ENCODE measurements at regions not wholly inside any gene's neighbourhood (a gene's known extent, or its start where the extent isn't known, plus 50 kb on each side); places are given as distances from the start of the nearest gene placed in this dataset.

- no peak overlapping the region for H3K4me3 ChIP-seq (ENCODE audit: low read depth in 1 of 2, low read length in 2 of 2)
- WGBS, 2 donors, result 48 to 54% methylated on average over 1 of the region's 1 CpG
- H3K4me1 ChIP-seq (ENCODE audit: control insufficient read depth in 2 of 2, insufficient read depth in 2 of 2, low read length in 1 of 2), result no peaks in the 10 kb centered on the region
- no peaks in the 10 kb centered on the region for H3K27me3 ChIP-seq (ENCODE audit: control insufficient read depth in 1 of 2, insufficient read depth in 2 of 2, low read length in 2 of 2)
- H3K36me3 ChIP-seq (ENCODE audit: control insufficient read depth in 2 of 2, insufficient read depth in 2 of 2, low read length in 1 of 2), result no peaks in the 10 kb centered on the region
- no peaks in the 10 kb centered on the region for H3K9me3 ChIP-seq (ENCODE audit: control insufficient read depth in 2 of 2, insufficient read depth in 1 of 2, low read depth in 1 of 2, low read length in 1 of 2)
- no peak overlapping the region for H3K27ac ChIP-seq (ENCODE audit: low read depth in 2 of 2, low read length in 1 of 2)
Measured at GRCh38 chr5:39503155-39503554, 78.4 kb upstream of the DAB2 start.

DNA sequence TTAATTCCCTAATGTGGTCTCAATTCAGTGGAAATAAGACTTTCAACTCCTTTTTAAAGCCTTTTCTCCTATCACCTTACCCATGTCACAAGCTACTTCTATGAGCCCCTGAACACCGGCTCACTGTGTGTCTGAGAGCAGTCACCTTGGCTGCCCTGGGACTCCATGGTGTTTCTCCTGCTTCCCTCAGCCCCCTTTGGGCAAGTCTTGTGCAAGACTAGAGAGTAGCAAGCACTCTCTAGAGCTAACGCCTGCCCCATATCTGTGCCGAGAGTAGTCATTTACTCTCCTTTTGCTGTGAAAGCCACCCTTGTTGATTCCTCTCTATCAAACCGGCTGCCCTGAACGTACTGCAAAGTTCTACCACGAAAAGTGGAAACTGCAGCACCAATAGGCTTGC, 77.9 kb upstream of the DAB2 start:
- H3K36me3 ChIP-seq (ENCODE audit: control insufficient read depth in 2 of 2, insufficient read depth in 2 of 2, low read length in 1 of 2), result no peaks in the 10 kb centered on the region
- 86 to 87% methylated on average over 6 of the region's 6 CpGs for WGBS, 2 donors
- H3K4me1 ChIP-seq (ENCODE audit: control insufficient read depth in 2 of 2, insufficient read depth in 2 of 2, low read length in 1 of 2), result no peaks in the 10 kb centered on the region
- H3K27ac ChIP-seq (ENCODE audit: low read depth in 2 of 2, low read length in 1 of 2), result no peak overlapping the region
- H3K9me3 ChIP-seq (ENCODE audit: control insufficient read depth in 2 of 2, insufficient read depth in 1 of 2, low read depth in 1 of 2, low read length in 1 of 2), result no peaks in the 10 kb centered on the region
- H3K4me3 ChIP-seq (ENCODE audit: low read depth in 1 of 2, low read length in 2 of 2), result no peak overlapping the region
- H3K27me3 ChIP-seq (ENCODE audit: control insufficient read depth in 1 of 2, insufficient read depth in 2 of 2, low read length in 2 of 2), result no peaks in the 10 kb centered on the region

DNA sequence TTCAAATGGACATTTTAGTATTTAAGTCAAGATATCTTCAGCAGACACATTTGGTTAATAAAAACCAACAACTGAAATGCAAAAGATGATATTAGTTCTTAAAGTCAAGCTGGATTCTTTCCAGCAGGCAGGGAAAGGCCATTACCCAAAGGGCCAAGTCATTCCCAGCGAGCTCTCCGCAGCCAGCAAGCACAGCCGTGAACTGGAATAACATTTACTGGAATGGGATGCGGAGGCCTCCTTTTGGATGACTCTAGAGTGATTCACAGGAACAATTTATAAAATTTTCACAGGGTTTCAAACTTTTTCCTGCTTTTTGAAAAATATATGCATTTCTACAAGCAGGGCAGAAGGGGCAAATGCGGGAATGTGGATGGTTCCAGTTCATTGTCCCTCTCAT, 76.6 kb upstream of the DAB2 start:
- no peak overlapping the region for H3K27ac ChIP-seq (ENCODE audit: low read depth in 2 of 2, low read length in 1 of 2)
- no peaks in the 10 kb centered on the region for H3K27me3 ChIP-seq (ENCODE audit: control insufficient read depth in 1 of 2, insufficient read depth in 2 of 2, low read length in 2 of 2)
- H3K4me3 ChIP-seq (ENCODE audit: low read depth in 1 of 2, low read length in 2 of 2), result no peak overlapping the region
- WGBS, 2 donors, result 69 to 71% methylated on average over 5 of the region's 5 CpGs
- H3K9me3 ChIP-seq (ENCODE audit: control insufficient read depth in 2 of 2, insufficient read depth in 1 of 2, low read depth in 1 of 2, low read length in 1 of 2), result no peaks in the 10 kb centered on the region
- H3K4me1 ChIP-seq (ENCODE audit: control insufficient read depth in 2 of 2, insufficient read depth in 2 of 2, low read length in 1 of 2), result no peaks in the 10 kb centered on the region
- no peaks in the 10 kb centered on the region for H3K36me3 ChIP-seq (ENCODE audit: control insufficient read depth in 2 of 2, insufficient read depth in 2 of 2, low read length in 1 of 2)

DNA sequence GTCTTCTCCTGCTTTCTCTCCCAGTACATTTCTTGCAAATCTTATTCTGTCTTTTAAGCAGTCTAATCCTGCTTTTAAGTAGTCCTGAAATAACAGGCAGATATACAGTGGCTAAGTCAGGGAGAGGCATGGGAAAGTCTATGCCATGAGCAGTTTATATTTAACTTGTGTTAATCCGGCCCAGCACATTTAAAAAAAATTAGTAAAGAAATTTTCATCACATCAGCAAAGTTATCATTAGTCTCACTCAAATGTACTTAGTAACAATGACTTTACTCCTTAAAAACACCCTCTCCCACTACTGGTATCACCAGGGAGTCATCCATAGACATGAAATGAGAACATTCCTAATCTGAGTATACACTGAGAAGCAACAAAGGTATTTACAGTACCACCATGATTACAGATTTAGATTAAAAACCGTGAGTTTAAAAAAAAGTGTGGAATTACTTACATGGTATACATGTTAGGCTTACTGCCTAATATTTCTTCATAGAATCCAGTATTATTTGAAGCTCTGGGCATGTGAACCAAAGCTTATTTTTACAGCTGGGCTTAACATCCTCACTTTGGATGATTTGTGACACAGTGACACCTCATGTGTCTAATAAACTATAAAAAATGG, 75.9 kb upstream of the DAB2 start:
- Histone ChIP-seq H3K4me3 (ENCODE audit: low read depth in 1 of 2, low read length in 2 of 2) (no peak overlapping the region), H3K27me3 (ENCODE audit: control insufficient read depth in 1 of 2, insufficient read depth in 2 of 2, low read length in 2 of 2) (no peaks in the 10 kb centered on the region), H3K27ac (ENCODE audit: low read depth in 2 of 2, low read length in 1 of 2) (no peak overlapping the region), H3K9me3 (ENCODE audit: control insufficient read depth in 2 of 2, insufficient read depth in 1 of 2, low read depth in 1 of 2, low read length in 1 of 2) (no peaks in the 10 kb centered on the region), H3K4me1 (ENCODE audit: control insufficient read depth in 2 of 2, insufficient read depth in 2 of 2, low read length in 1 of 2) (no peaks in the 10 kb centered on the region), H3K36me3 (ENCODE audit: control insufficient read depth in 2 of 2, insufficient read depth in 2 of 2, low read length in 1 of 2) (no peaks in the 10 kb centered on the region)
- 48 to 67% methylated on average over 2 of the region's 2 CpGs for WGBS, 2 donors

- Histone ChIP-seq H3K4me1 (ENCODE audit: control insufficient read depth in 2 of 2, insufficient read depth in 2 of 2, low read length in 1 of 2) (no peaks in the 10 kb centered on the region), H3K4me3 (ENCODE audit: low read depth in 1 of 2, low read length in 2 of 2) (no peak overlapping the region), H3K9me3 (ENCODE audit: control insufficient read depth in 2 of 2, insufficient read depth in 1 of 2, low read depth in 1 of 2, low read length in 1 of 2) (no peaks in the 10 kb centered on the region), H3K36me3 (ENCODE audit: control insufficient read depth in 2 of 2, insufficient read depth in 2 of 2, low read length in 1 of 2) (no peaks in the 10 kb centered on the region), H3K27me3 (ENCODE audit: control insufficient read depth in 1 of 2, insufficient read depth in 2 of 2, low read length in 2 of 2) (no peaks in the 10 kb centered on the region), H3K27ac (ENCODE audit: low read depth in 2 of 2, low read length in 1 of 2) (no peak overlapping the region)
- WGBS, 2 donors, result 48 to 49% methylated on average over 4 of the region's 4 CpGs
Measured at GRCh38 chr5:39498278-39498952, 73.6 kb upstream of the DAB2 start.

DNA sequence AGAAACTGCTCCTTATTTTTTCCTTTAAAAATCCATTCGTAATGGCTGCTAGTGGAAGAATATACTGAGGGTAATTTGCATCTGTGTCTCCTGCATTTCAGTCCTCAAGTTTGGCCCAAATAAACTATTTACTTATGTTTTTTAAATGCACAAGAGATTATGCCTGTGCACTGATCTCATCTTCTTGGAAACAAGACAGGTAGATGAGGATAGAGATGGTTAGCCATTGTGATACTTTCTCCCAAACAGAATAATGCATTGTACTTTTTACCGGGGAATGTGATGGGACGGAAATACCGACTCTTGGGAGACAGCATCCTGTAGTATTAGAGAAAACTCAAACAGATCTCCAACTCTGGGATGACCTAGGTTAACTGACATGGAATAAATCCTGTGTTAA, 72.5 kb upstream of the DAB2 start:
- Histone ChIP-seq H3K9me3 (ENCODE audit: control insufficient read depth in 2 of 2, insufficient read depth in 1 of 2, low read depth in 1 of 2, low read length in 1 of 2) (no peaks in the 10 kb centered on the region), H3K36me3 (ENCODE audit: control insufficient read depth in 2 of 2, insufficient read depth in 2 of 2, low read length in 1 of 2) (no peaks in the 10 kb centered on the region), H3K27me3 (ENCODE audit: control insufficient read depth in 1 of 2, insufficient read depth in 2 of 2, low read length in 2 of 2) (no peaks in the 10 kb centered on the region), H3K4me3 (ENCODE audit: low read depth in 1 of 2, low read length in 2 of 2) (no peak overlapping the region), H3K27ac (ENCODE audit: low read depth in 2 of 2, low read length in 1 of 2) (no peak overlapping the region), H3K4me1 (ENCODE audit: control insufficient read depth in 2 of 2, insufficient read depth in 2 of 2, low read length in 1 of 2) (no peaks in the 10 kb centered on the region)
- 89 to 91% methylated on average over 4 of the region's 4 CpGs for WGBS, 2 donors

- Histone ChIP-seq H3K36me3 (ENCODE audit: control insufficient read depth in 2 of 2, insufficient read depth in 2 of 2, low read length in 1 of 2) (no peaks in the 10 kb centered on the region), H3K9me3 (ENCODE audit: control insufficient read depth in 2 of 2, insufficient read depth in 1 of 2, low read depth in 1 of 2, low read length in 1 of 2) (no peaks in the 10 kb centered on the region), H3K4me1 (ENCODE audit: control insufficient read depth in 2 of 2, insufficient read depth in 2 of 2, low read length in 1 of 2) (no peaks in the 10 kb centered on the region), H3K4me3 (ENCODE audit: low read depth in 1 of 2, low read length in 2 of 2) (no peak overlapping the region), H3K27ac (ENCODE audit: low read depth in 2 of 2, low read length in 1 of 2) (no peak overlapping the region), H3K27me3 (ENCODE audit: control insufficient read depth in 1 of 2, insufficient read depth in 2 of 2, low read length in 2 of 2) (no peaks in the 10 kb centered on the region)
- 48 to 58% methylated on average over 1 of the region's 1 CpG for WGBS, 2 donors
Measured at GRCh38 chr5:39495227-39495626, 70.4 kb upstream of the DAB2 start.

DNA sequence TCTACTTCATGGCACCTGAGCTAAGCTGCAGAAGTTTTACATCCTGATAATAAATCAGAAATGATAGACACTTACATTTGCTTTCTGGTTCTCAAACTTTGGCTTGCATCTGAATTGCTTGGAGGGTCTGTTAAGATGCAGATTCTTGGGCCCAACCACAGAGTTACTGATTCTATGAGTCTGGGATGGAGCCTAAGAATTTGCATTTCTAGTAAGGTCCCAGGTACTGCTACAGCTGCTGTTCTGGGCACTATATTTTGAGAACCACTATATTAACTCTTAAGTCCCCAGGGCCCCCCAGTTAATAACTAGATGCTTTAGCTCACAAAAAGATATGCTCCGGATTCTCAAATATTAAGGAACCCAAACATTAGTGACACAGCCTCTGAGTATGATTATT, 69.8 kb upstream of the DAB2 start:
- H3K36me3 ChIP-seq (ENCODE audit: control insufficient read depth in 2 of 2, insufficient read depth in 2 of 2, low read length in 1 of 2), result no peaks in the 10 kb centered on the region
- H3K27me3 ChIP-seq (ENCODE audit: control insufficient read depth in 1 of 2, insufficient read depth in 2 of 2, low read length in 2 of 2), result no peaks in the 10 kb centered on the region
- H3K9me3 ChIP-seq (ENCODE audit: control insufficient read depth in 2 of 2, insufficient read depth in 1 of 2, low read depth in 1 of 2, low read length in 1 of 2), result no peaks in the 10 kb centered on the region
- no peak overlapping the region for H3K27ac ChIP-seq (ENCODE audit: low read depth in 2 of 2, low read length in 1 of 2)
- H3K4me3 ChIP-seq (ENCODE audit: low read depth in 1 of 2, low read length in 2 of 2), result no peak overlapping the region
- WGBS, 2 donors, result 85 to 89% methylated on average over 1 of the region's 1 CpG
- no peaks in the 10 kb centered on the region for H3K4me1 ChIP-seq (ENCODE audit: control insufficient read depth in 2 of 2, insufficient read depth in 2 of 2, low read length in 1 of 2)

DNA sequence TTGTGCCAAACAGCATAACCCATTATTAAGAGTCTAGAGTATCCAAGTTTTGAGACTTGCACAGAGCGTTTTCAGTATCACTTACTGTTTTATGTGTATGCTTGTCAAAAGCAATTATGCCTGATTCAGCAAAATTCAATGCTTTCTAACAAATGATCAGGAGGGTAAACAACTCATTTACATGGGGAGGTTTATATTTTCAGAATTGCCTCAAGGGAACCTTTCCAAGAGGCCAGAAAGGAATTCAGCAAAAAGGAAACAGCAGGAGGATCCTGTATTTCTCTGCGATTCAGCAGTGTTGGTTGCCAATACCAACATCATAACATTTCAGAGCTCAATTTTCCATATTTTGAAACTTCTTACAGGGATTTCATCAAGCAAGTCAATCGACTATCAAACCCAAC, 69.3 kb upstream of the DAB2 start:
- Histone ChIP-seq H3K4me1 (ENCODE audit: control insufficient read depth in 2 of 2, insufficient read depth in 2 of 2, low read length in 1 of 2) (no peaks in the 10 kb centered on the region), H3K27me3 (ENCODE audit: control insufficient read depth in 1 of 2, insufficient read depth in 2 of 2, low read length in 2 of 2) (no peaks in the 10 kb centered on the region), H3K9me3 (ENCODE audit: control insufficient read depth in 2 of 2, insufficient read depth in 1 of 2, low read depth in 1 of 2, low read length in 1 of 2) (no peaks in the 10 kb centered on the region), H3K36me3 (ENCODE audit: control insufficient read depth in 2 of 2, insufficient read depth in 2 of 2, low read length in 1 of 2) (no peaks in the 10 kb centered on the region), H3K27ac (ENCODE audit: low read depth in 2 of 2, low read length in 1 of 2) (no peak overlapping the region), H3K4me3 (ENCODE audit: low read depth in 1 of 2, low read length in 2 of 2) (no peak overlapping the region)
- WGBS, 2 donors, result 47 to 52% methylated on average over 3 of the region's 3 CpGs

DNA sequence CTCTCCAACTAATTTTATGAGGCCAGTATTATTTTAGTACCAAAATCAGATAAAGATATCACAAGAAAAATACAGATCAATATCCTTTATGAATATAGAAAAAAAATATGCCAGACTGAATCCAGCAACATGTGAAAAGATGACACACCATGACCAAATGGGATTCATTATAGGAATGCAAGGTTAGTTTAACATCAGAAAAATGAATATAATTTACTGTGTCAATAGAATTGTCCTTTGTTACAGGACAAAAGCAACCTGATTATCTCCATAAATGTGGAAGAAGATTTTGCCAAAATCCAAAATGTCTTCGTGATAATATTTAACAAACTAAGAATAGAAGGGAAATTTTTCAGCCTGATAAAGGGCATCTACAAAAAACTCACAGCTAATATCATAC, 66.4 kb upstream of the DAB2 start:
- H3K27me3 ChIP-seq (ENCODE audit: control insufficient read depth in 1 of 2, insufficient read depth in 2 of 2, low read length in 2 of 2), result no peaks in the 10 kb centered on the region
- H3K9me3 ChIP-seq (ENCODE audit: control insufficient read depth in 2 of 2, insufficient read depth in 1 of 2, low read depth in 1 of 2, low read length in 1 of 2), result no peaks in the 10 kb centered on the region
- 80 to 84% methylated on average over 1 of the region's 1 CpG for WGBS, 2 donors
- no peaks in the 10 kb centered on the region for H3K36me3 ChIP-seq (ENCODE audit: control insufficient read depth in 2 of 2, insufficient read depth in 2 of 2, low read length in 1 of 2)
- no peaks in the 10 kb centered on the region for H3K4me1 ChIP-seq (ENCODE audit: control insufficient read depth in 2 of 2, insufficient read depth in 2 of 2, low read length in 1 of 2)
- H3K27ac ChIP-seq (ENCODE audit: low read depth in 2 of 2, low read length in 1 of 2), result no peak overlapping the region
- no peak overlapping the region for H3K4me3 ChIP-seq (ENCODE audit: low read depth in 1 of 2, low read length in 2 of 2)

Data from esophagus (tissue), 2 donors.